Kidney (tissue), 13 donors: ENCODE measurements at regions not wholly inside any gene's neighbourhood (a gene's known extent, or its start where the extent isn't known, plus 50 kb on each side); places are given as distances from the start of the nearest gene placed in this dataset.
A peak's percentile ranks its signal among the peaks of the same experiment; 100 is the strongest.

Experiments
- DNase-seq, 5 donors: peaks; one replicate each; pipeline ENCODE4 v3.0.0-alpha.2; 2013 to 2020
- FAIRE-seq: peaks from 2 replicates; lab custom pipeline; 2012; peaks lifted over from hg19 to GRCh38; lab: Jason Lieb, UNC
- H3K27ac ChIP-seq, 2 donors: one replicate each; pipeline ENCODE4 v1.7.0; 2013; ENCODE audit warnings: low read depth in 2 of 2, low read length in 2 of 2, inconsistent platforms in 1 of 2
- H3K27me3 ChIP-seq: one replicate; pipeline ENCODE4 v1.7.1; 2013; ENCODE audit warnings: low read length, inconsistent platforms; ENCODE audit not compliant: control insufficient read depth, insufficient read depth
- H3K36me3 ChIP-seq, 3 donors: one replicate each; pipeline versions ENCODE4 v1.7.0 to v1.7.1; 2013; ENCODE audit warnings: low read length in 3 of 3, control low read depth in 1 of 3, inconsistent platforms in 1 of 3; ENCODE audit not compliant: insufficient read depth in 3 of 3, control insufficient read depth in 2 of 3
- H3K4me1 ChIP-seq, 3 donors: one replicate each; pipeline versions ENCODE4 v1.7.0 to v1.7.1; 2013; ENCODE audit warnings: low read length in 3 of 3, inconsistent platforms in 1 of 3, low read depth in 1 of 3; ENCODE audit not compliant: control insufficient read depth in 2 of 3, insufficient read depth in 2 of 3
- H3K4me3 ChIP-seq, 3 donors: one replicate each; pipeline versions ENCODE4 v1.7.0 to v1.8.1; 2013; ENCODE audit warnings: low read length in 3 of 3, control low read depth in 1 of 3, inconsistent platforms in 1 of 3
- H3K9ac ChIP-seq, 3 donors: one replicate each; pipeline versions ENCODE4 v1.7.0 to v1.7.1; 2013; ENCODE audit warnings: low read length in 3 of 3, control low read depth in 1 of 3, inconsistent platforms in 1 of 3
- H3K9me3 ChIP-seq, 3 donors: one replicate each; pipeline versions ENCODE4 v1.7.0 to v1.7.1; 2013; ENCODE audit warnings: low read length in 3 of 3, control low read depth in 1 of 3, inconsistent platforms in 1 of 3; ENCODE audit not compliant: control insufficient read depth in 2 of 3, insufficient read depth in 1 of 3
- intact Hi-C: fragments of 100-400 bp; cut with DNase I; formaldehyde crosslinking; loops from one replicate; pipeline ENCODE4 v1.11.1; 2022
- TF ChIP-seq, protein P1 (sequence below): IDR thresholded peaks from 3 replicates; pipeline ENCODE4 v1.5.1; 2012; ENCODE audit warnings: mild to moderate bottlenecking, moderate library complexity, borderline replicate concordance; ENCODE audit not compliant: insufficient read depth; ENCODE audit errors: extremely low read depth
- donor health status: control.
- donor health status: control.
- donor health status: control.
- donor health status: control.
- donor health status: control.
- donor health status: DM: yes; HTN: yes; CAD: no.
- donor health status: Normal renal cell carcinoma (clear cell type).

- intact Hi-C loops: no loop called here
- no peak for FAIRE-seq
- no peak overlapping the region for H3K27ac ChIP-seq
- TF ChIP-seq, protein P1, sequence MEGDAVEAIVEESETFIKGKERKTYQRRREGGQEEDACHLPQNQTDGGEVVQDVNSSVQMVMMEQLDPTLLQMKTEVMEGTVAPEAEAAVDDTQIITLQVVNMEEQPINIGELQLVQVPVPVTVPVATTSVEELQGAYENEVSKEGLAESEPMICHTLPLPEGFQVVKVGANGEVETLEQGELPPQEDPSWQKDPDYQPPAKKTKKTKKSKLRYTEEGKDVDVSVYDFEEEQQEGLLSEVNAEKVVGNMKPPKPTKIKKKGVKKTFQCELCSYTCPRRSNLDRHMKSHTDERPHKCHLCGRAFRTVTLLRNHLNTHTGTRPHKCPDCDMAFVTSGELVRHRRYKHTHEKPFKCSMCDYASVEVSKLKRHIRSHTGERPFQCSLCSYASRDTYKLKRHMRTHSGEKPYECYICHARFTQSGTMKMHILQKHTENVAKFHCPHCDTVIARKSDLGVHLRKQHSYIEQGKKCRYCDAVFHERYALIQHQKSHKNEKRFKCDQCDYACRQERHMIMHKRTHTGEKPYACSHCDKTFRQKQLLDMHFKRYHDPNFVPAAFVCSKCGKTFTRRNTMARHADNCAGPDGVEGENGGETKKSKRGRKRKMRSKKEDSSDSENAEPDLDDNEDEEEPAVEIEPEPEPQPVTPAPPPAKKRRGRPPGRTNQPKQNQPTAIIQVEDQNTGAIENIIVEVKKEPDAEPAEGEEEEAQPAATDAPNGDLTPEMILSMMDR: no peak
- no peaks in the 10 kb centered on the region for H3K4me1 ChIP-seq
- no peaks in the 10 kb centered on the region for H3K9me3 ChIP-seq
- H3K9ac ChIP-seq: no peak overlapping the region
- no peak overlapping the region for H3K4me3 ChIP-seq
- peak in 2 of 5 donors; percentile 21 to 42 for DNase-seq
- no peaks in the 10 kb centered on the region for H3K27me3 ChIP-seq
- no peaks in the 10 kb centered on the region for H3K36me3 ChIP-seq
Measured at GRCh38 chr9:134971196-134971595, 53.5 kb upstream of the FCN1 start.

GRCh38 chr9:134971696-134972095 is 54.0 kb upstream of the FCN1 start:
- intact Hi-C loops: no loop called here
- no peak overlapping the region for H3K27ac ChIP-seq
- no peak for FAIRE-seq
- H3K4me3 ChIP-seq: no peak overlapping the region
- no peaks in the 10 kb centered on the region for H3K4me1 ChIP-seq
- DNase-seq: peak in 1 of 5 donors; percentile 27
- H3K27me3 ChIP-seq: no peaks in the 10 kb centered on the region
- no peaks in the 10 kb centered on the region for H3K36me3 ChIP-seq
- no peak overlapping the region for H3K9ac ChIP-seq
- no peaks in the 10 kb centered on the region for H3K9me3 ChIP-seq
- TF ChIP-seq, protein P1: no peak

DNA sequence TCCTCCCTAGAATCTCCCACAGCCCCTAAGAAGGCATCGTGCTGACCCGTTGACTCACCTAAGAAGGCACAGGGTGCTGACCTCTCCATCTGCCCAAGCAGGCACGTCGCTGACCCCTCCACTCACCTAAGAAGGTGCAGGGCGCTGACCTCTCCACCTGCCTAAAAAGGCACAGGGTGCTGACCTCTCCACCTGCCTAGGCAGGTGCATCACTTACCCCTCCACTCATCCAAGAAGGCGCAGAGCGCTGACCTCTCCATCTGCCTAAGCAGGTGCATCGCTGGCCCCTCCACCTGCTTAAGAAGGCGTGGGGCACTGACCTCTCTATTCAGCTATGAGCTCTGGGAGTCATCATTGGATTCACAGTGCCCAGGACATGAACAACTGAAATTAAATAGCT is 54.4 kb upstream of the FCN1 start:
- Histone ChIP-seq H3K36me3 (no peaks in the 10 kb centered on the region), H3K4me1 (no peaks in the 10 kb centered on the region), H3K9ac (no peak overlapping the region), H3K4me3 (no peak overlapping the region), H3K27me3 (no peaks in the 10 kb centered on the region), H3K9me3 (no peaks in the 10 kb centered on the region), H3K27ac (no peak overlapping the region)
- FAIRE-seq (no peak), DNase-seq (peak in 2 of 5 donors; percentile 28 to 48)
- TF ChIP-seq, protein P1: no peak
- intact Hi-C loops: no loop called here

GRCh38 chr9:134975253-134975652 is 57.5 kb upstream of the FCN1 start:
- H3K4me1 ChIP-seq: no peaks in the 10 kb centered on the region
- DNase-seq: no peak
- no peaks in the 10 kb centered on the region for H3K9me3 ChIP-seq
- TF ChIP-seq, protein P1: no peak
- H3K4me3 ChIP-seq: no peak overlapping the region
- no peaks in the 10 kb centered on the region for H3K36me3 ChIP-seq
- H3K9ac ChIP-seq: no peak overlapping the region
- H3K27ac ChIP-seq: no peak overlapping the region
- intact Hi-C loops: no loop called here
- no peaks in the 10 kb centered on the region for H3K27me3 ChIP-seq
- FAIRE-seq: no peak
